BE2C (cell line): ENCODE measurements at regions not wholly inside any gene's neighbourhood (a gene's known extent, or its start where the extent isn't known, plus 50 kb on each side); places are given as distances from the start of the nearest gene placed in this dataset.
A peak's percentile ranks its signal among the peaks of the same experiment; 100 is the strongest.

ENCODE experiments used
- DNase-seq: peaks from one replicate; pipeline ENCODE4 v3.0.0-alpha.2; 2020
- H3K27me3 ChIP-seq: fragments of 250-450 bp; sonication (Bioruptor Pico); 2 replicates; pipeline ENCODE4 v1.5.1; 2020; ENCODE audit warnings: mild to moderate bottlenecking
- H3K36me3 ChIP-seq: fragments of 250-450 bp; sonication (Bioruptor Pico); 2 replicates; pipeline ENCODE4 v1.5.1; 2020; ENCODE audit warnings: mild to moderate bottlenecking
- H3K4me1 ChIP-seq: fragments of 250-450 bp; sonication (Bioruptor Pico); 2 replicates; pipeline ENCODE4 v1.5.1; 2020
- H3K4me3 ChIP-seq: 2 replicates; pipeline ENCODE4 v1.5.1; 2011; ENCODE audit warnings: low read depth, low read length
- H3K9me3 ChIP-seq: fragments of 250-450 bp; sonication (Bioruptor Pico); 2 replicates; pipeline ENCODE4 v1.5.1; 2020
- CTCF ChIP-seq: IDR thresholded peaks from 2 replicates; pipeline ENCODE4 v1.5.1; 2012; ENCODE audit warnings: mild to moderate bottlenecking, low read depth, low read length

GRCh38 chr12:67434671-67435370, 165.7 kb downstream of the CAND1 start:
- Histone ChIP-seq H3K4me1 (peaks cover 3% of the 10 kb centered on the region; the same call in 1 of the 2 replicates), H3K27me3 (no peaks in the 10 kb centered on the region), H3K9me3 (no peaks in the 10 kb centered on the region), H3K36me3 (no peaks in the 10 kb centered on the region), H3K4me3 (no peak overlapping the region)
- no peak for DNase-seq
- no peak for TF ChIP-seq CTCF

GRCh38 chr12:67436230-67436629, 167.1 kb downstream of the CAND1 start:
- DNase-seq = no peak
- Histone ChIP-seq H3K4me3 (no peak overlapping the region), H3K9me3 (no peaks in the 10 kb centered on the region), H3K4me1 (peaks cover 3% of the 10 kb centered on the region; the same call in 1 of the 2 replicates), H3K27me3 (no peaks in the 10 kb centered on the region), H3K36me3 (no peaks in the 10 kb centered on the region)
- no peak for TF ChIP-seq CTCF

- no peaks in the 10 kb centered on the region for H3K27me3 ChIP-seq
Measured at GRCh38 chr12:67437011-67437410, 167.9 kb downstream of the CAND1 start.

GRCh38 chr12:67439611-67440010, 170.5 kb downstream of the CAND1 start:
- Histone ChIP-seq H3K9me3 (no peaks in the 10 kb centered on the region), H3K4me1 (no peaks in the 10 kb centered on the region), H3K36me3 (no peaks in the 10 kb centered on the region), H3K27me3 (no peaks in the 10 kb centered on the region), H3K4me3 (no peak overlapping the region)
- no peak for TF ChIP-seq CTCF
- DNase-seq = no peak

More at GRCh38 chr12:67437011-67437410, 167.9 kb downstream of the CAND1 start:
- DNase-seq = no peak
- no peak for TF ChIP-seq CTCF
- Histone ChIP-seq H3K4me1 (peaks cover 3% of the 10 kb centered on the region; the same call in 1 of the 2 replicates), H3K36me3 (no peaks in the 10 kb centered on the region), H3K9me3 (no peaks in the 10 kb centered on the region), H3K4me3 (no peak overlapping the region)

- TF ChIP-seq CTCF = peak; percentile 93
- Histone ChIP-seq H3K4me1 (no peaks in the 10 kb centered on the region), H3K9me3 (no peaks in the 10 kb centered on the region), H3K4me3 (peak overlapping the region; percentile 58), H3K27me3 (no peaks in the 10 kb centered on the region), H3K36me3 (no peaks in the 10 kb centered on the region)
- DNase-seq = peak; percentile 82
Measured at GRCh38 chr12:67441736-67442346, 172.7 kb downstream of the CAND1 start.

GRCh38 chr12:67442347-67442841, 173.2 kb downstream of the CAND1 start:
- H3K9me3 ChIP-seq = no peaks in the 10 kb centered on the region
- H3K36me3 ChIP-seq = no peaks in the 10 kb centered on the region
- peak overlapping the region; percentile 58 for H3K4me3 ChIP-seq
- no peaks in the 10 kb centered on the region for H3K27me3 ChIP-seq
- no peak for TF ChIP-seq CTCF
- DNase-seq = peak; percentile 53
- no peaks in the 10 kb centered on the region for H3K4me1 ChIP-seq
